Stomach (tissue), 8 donors: ENCODE measurements at regions not wholly inside any gene's neighbourhood (a gene's known extent, or its start where the extent isn't known, plus 50 kb on each side); places are given as distances from the start of the nearest gene placed in this dataset.

Source experiments
- DNase-seq, 2 donors: peaks; one replicate each; pipeline versions ENCODE4 v3.0.0 to v3.0.0-alpha.2; 2013 to 2019
- H3K27ac ChIP-seq, 5 donors: fragments of 200-600 bp in 4 of 5; sonication (generic) in 4 of 5; one replicate each; pipeline ENCODE4 v1.5.1; 2013 to 2019; ENCODE audit warnings: mild to moderate bottlenecking in 1 of 5, moderate library complexity in 1 of 5
- H3K27me3 ChIP-seq, 3 donors: fragments of 200-600 bp; sonication (generic); one replicate each; pipeline ENCODE4 v1.5.1; 2017 to 2019; ENCODE audit warnings: mixed run types in 1 of 3
- H3K36me3 ChIP-seq, 4 donors: fragments of 200-600 bp; sonication (generic); 1 replicate in 3 of 4; 2 replicates in 1 of 4; pipeline ENCODE4 v1.5.1; 2016 to 2019
- H3K4me1 ChIP-seq, 4 donors: fragments of 200-600 bp; sonication (generic); one replicate each; pipeline ENCODE4 v1.5.1; 2016 to 2019
- H3K4me3 ChIP-seq, 4 donors: fragments of 200-600 bp; sonication (generic) in 3 of 4; one replicate each; pipeline ENCODE4 v1.5.1; 2016 to 2019; ENCODE audit warnings: mild to moderate bottlenecking in 1 of 4
- H3K9me3 ChIP-seq, 4 donors: fragments of 200-600 bp; sonication (generic); one replicate each; pipeline ENCODE4 v1.5.1; 2016 to 2019
- CTCF ChIP-seq, 7 experiments: fragments of 450-650 bp in 4 of 7; fragments of 200-600 bp in 3 of 7; sonication (generic) in 3 of 7; IDR thresholded peaks; one replicate each; pipeline ENCODE4 v1.5.1; 2016 to 2019; ENCODE audit warnings: antibody characterized with exemption in 7 of 7, control low read depth in 2 of 7, mild to moderate bottlenecking in 1 of 7
- EP300 ChIP-seq: sonication (generic); formaldehyde crosslinking; IDR thresholded peaks from one replicate; pipeline ENCODE4 v1.6.1; 2017; ENCODE audit warnings: antibody characterized with exemption
- POLR2A ChIP-seq, 4 donors: fragments of 450-650 bp; IDR thresholded peaks; one replicate each; pipeline ENCODE4 v1.6.1; 2016; ENCODE audit warnings: antibody characterized with exemption in 4 of 4, control low read depth in 2 of 4, mild to moderate bottlenecking in 1 of 4, moderate library complexity in 1 of 4
- POLR2AphosphoS5 ChIP-seq, 3 donors: sonication (generic); formaldehyde crosslinking; IDR thresholded peaks; one replicate each; pipeline ENCODE4 v1.6.1; 2016; ENCODE audit warnings: antibody characterized with exemption in 3 of 3
- WGBS, 5 donors: extraction: QIAGEN DNeasy Blood & Tissue Kit in 3 of 5; methylation state at CpG; one replicate each; pipeline versions ENCODE4 v1.1.5 to v1.1.7; 2013 to 2018; 5-methylcytosine and 5-hydroxymethylcytosine counted together
- intact Hi-C: fragments of 100-400 bp; cut with DNase I; formaldehyde crosslinking; loops from one replicate; pipeline ENCODE4 v1.15.1; 2023; ENCODE audit warnings: low total_unique reads
- donor health status: healthy with polysubstance abuse.
- donor health status: Bipolar disorder and iron deficiency.
- donor health status: healthy.

DNA sequence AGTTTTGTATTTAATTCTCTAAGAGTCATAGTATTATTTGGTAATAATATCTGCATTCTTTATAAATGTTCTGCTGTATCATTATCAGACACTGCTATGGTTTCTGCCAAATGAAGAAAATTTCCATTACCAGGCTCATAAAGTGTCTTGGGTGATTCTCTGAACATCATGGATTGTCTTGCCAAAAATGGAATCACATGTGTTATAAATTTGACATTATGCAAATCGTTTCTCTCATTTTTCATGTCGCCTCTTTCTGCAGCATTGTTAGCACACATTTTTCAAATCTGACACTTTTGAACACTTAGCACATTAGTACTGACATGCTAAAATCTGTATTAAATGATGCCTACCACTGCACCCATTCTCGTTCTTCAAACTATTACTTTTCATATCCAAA is 74.2 kb upstream of the NEK7 start:
- DNase-seq = no peak
- no peaks in the 10 kb centered on the region for H3K36me3 ChIP-seq
- 71 to 81% (median 78%) methylated on average over 3 of the region's 3 CpGs for WGBS, 5 donors
- no peak overlapping the region for H3K27ac ChIP-seq
- TF ChIP-seq POLR2AphosphoS5 (IDR thresholded peaks at IDR 0.05) = no peak
- TF ChIP-seq EP300 = no peak
- TF ChIP-seq CTCF (IDR thresholded peaks at IDR 0.05) = no peak
- no peak for TF ChIP-seq POLR2A (IDR thresholded peaks at IDR 0.05)
- no peaks in the 10 kb centered on the region for H3K4me1 ChIP-seq
- intact Hi-C loops = loop anchor here (10.0 kb wide), 1 partner anchor 382 kb away; no protein-coding TSS in a partner anchor
- no peak overlapping the region for H3K4me3 ChIP-seq
- H3K9me3 ChIP-seq = no peaks in the 10 kb centered on the region
- H3K27me3 ChIP-seq = no peaks in the 10 kb centered on the region

DNA sequence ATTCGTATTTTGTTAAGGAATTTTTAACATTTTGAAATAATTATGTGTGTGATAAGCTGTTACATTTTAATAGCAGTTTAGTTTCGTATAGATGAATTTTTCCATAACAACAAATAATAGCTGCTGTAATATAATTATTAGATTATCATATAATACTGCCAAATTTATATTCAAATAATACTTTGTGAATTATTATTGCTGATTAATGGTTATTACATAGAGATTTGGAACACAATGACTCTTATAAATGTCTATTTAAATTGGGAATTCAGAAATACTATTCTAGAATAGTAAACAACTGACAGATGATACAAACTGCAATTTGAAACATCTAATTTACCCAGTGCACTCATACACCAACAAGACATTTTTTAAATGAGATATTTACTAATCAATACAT is 73.2 kb upstream of the NEK7 start:
- no peaks in the 10 kb centered on the region for H3K4me1 ChIP-seq
- no peak overlapping the region for H3K4me3 ChIP-seq
- TF ChIP-seq POLR2A (IDR thresholded peaks at IDR 0.05) (no peak), POLR2AphosphoS5 (IDR thresholded peaks at IDR 0.05) (no peak), EP300 (no peak), CTCF (IDR thresholded peaks at IDR 0.05) (no peak)
- no peak overlapping the region for H3K27ac ChIP-seq
- no peak for DNase-seq
- no peaks in the 10 kb centered on the region for H3K9me3 ChIP-seq
- intact Hi-C loops = loop anchor here (10.0 kb wide), 1 partner anchor 381 kb away; no protein-coding TSS in a partner anchor
- no peaks in the 10 kb centered on the region for H3K27me3 ChIP-seq
- H3K36me3 ChIP-seq = no peaks in the 10 kb centered on the region
- 83 to 92% (median 85%) methylated on average over 2 of the region's 2 CpGs for WGBS, 5 donors

DNA sequence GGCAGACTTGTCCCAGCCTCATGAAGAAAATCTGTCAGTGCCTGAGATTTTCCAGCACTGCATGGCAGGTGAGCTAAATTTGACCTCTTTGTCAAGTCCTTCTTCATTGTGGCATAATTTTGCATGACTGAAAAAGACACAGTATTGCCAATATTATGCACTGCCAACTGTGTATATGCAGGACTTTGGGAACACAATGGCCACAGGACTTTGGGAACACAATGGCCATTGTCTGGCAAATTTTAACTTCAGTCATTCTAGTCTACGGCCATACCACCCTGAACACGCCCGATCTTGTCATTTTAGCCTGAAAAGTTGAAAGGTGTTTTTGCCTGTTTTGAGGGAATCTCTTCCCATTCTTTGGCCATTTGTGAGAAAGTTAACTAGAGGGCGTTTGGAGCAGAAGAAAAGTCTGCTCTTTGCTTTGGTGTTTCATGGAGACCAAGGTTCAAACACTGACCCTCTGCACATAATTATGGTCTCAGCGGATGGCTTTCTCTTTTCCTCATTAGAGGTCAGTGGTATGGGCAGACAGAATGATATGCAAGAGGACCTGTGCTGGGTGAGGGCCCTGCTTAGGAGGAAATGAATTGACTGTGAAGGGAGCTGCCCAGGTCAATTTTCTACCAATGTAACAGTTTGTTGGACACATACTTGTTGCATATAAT is 72.4 kb upstream of the NEK7 start:
- Histone ChIP-seq H3K27me3 (no peaks in the 10 kb centered on the region), H3K9me3 (no peaks in the 10 kb centered on the region), H3K27ac (no peak overlapping the region), H3K36me3 (no peaks in the 10 kb centered on the region), H3K4me1 (no peaks in the 10 kb centered on the region), H3K4me3 (no peak overlapping the region)
- intact Hi-C loops = loop anchor here (10.0 kb wide), 1 partner anchor 380 kb away; no protein-coding TSS in a partner anchor
- 66 to 91% (median 87%) methylated on average over 5 of the region's 5 CpGs for WGBS, 5 donors
- no peak for DNase-seq
- no peak for TF ChIP-seq EP300
- no peak for TF ChIP-seq POLR2AphosphoS5 (IDR thresholded peaks at IDR 0.05)
- TF ChIP-seq POLR2A (IDR thresholded peaks at IDR 0.05) = no peak
- no peak for TF ChIP-seq CTCF (IDR thresholded peaks at IDR 0.05)

DNA sequence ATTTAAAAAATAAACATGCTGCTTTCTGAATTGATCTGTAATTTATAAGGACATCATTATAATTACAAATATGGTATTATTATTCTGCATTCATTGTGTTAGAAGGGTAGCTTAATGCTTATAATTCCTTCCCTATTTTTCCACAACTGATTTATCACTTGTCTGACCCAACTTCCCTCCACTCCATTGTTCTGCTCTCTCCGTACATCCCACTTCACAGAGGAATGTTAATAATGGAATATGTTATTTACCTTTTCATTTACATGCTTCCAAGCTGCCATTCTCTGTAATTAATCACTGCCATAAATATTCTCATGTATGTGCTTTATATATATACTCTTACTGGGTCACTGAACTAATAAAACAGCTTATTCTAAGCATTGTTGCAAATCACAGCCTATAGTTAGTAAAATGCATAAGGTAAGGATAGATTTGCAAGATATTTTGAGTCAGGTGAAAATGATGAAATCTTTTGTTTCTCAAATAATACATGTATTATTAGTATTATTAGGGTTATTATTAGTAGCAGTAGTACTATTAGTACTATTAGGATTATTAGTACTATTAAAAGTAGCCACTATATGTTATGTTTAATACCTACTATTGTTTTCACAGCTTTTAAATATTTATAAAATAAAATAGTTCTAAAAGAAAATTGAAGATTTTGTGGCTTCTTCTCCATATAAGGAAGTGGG is 70.6 kb upstream of the NEK7 start:
- Histone ChIP-seq H3K4me1 (no peaks in the 10 kb centered on the region), H3K27me3 (no peaks in the 10 kb centered on the region), H3K27ac (no peak overlapping the region), H3K36me3 (no peaks in the 10 kb centered on the region), H3K4me3 (no peak overlapping the region), H3K9me3 (no peaks in the 10 kb centered on the region)
- WGBS, 5 donors = 48 to 67% (median 57%) methylated on average over 1 of the region's 1 CpG
- intact Hi-C loops = loop anchor here (10.0 kb wide), 1 partner anchor 379 kb away; no protein-coding TSS in a partner anchor
- DNase-seq = peak in 1 of 2 donors; percentile 3
- TF ChIP-seq CTCF (IDR thresholded peaks at IDR 0.05) (no peak), EP300 (no peak), POLR2A (IDR thresholded peaks at IDR 0.05) (no peak), POLR2AphosphoS5 (IDR thresholded peaks at IDR 0.05) (no peak)
